ENCODE measurements at regions not wholly inside any gene's neighbourhood (a gene's known extent, or its start where the extent isn't known, plus 50 kb on each side); places are given as distances from the start of the nearest gene placed in this dataset.

DNA sequence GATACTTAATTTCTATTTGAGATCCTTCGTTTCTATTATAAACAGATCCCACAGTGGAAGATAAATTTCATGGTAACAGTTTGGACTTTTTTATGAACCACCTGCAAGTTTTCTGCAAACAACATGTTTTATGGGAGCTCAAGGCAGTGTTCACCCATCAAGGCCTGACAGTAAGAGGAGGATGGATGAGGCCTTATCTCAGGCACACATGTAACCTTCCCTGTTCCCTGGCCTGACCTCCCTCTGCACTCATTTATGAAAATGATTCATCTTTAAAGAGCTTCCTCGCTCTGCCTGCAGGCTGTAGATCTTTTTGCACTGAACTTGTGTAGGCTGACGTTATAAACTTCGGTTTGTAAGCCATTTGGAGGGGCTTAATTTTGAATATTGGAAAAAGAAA is 500.1 kb downstream of the GATA3 start:
- Histone ChIP-seq H3K36me3 (ENCODE audit: control insufficient read depth, insufficient read depth, low read length) (no peaks in the 10 kb centered on the region), H3K4me3 (ENCODE audit: insufficient read depth, low read depth, low read length) (no peak overlapping the region), H3K27me3 (ENCODE audit: control insufficient read depth, insufficient read depth, low read length) (no peaks in the 10 kb centered on the region), H2AFZ (replicated peaks; ENCODE audit: low read length, poor library complexity) (no peak overlapping the region), H3K79me1 (ENCODE audit: low read depth in 1 of 2, low read length in 2 of 2) (no peaks in the 10 kb centered on the region), H4K20me1 (ENCODE audit: insufficient read depth, low read length) (no peaks in the 10 kb centered on the region), H3K27ac (ENCODE audit: insufficient read depth, low read length) (no peak overlapping the region), H3K18ac (ENCODE audit: low read depth, low read length) (no peak overlapping the region), H3K4me1 (ENCODE audit: control insufficient read depth, insufficient read depth, low read length) (no peaks in the 10 kb centered on the region), H3K14ac (replicated peaks; ENCODE audit: low read depth, low read length) (no peak overlapping the region), H4K8ac (ENCODE audit: low read depth in 2 of 2, low read length in 2 of 2) (no peak overlapping the region), H3K9me1 (ENCODE audit: insufficient read depth, low read length) (no peaks in the 10 kb centered on the region), H3K9ac (ENCODE audit: low read depth, low read length) (no peak overlapping the region), H3K9me3 (ENCODE audit: control insufficient read depth, insufficient read depth, low read length) (peaks cover 15% of the 10 kb centered on the region; the same call in 1 of the 2 replicates), H2AK9ac (replicated peaks; ENCODE audit: low read depth, low read length, poor library complexity) (no peak overlapping the region), H2AK5ac (ENCODE audit: low read depth, low read length) (no peak overlapping the region), H3K4ac (ENCODE audit: low read depth, low read length) (no peak overlapping the region), H4K5ac (ENCODE audit: low read depth, low read length) (no peak overlapping the region), H2BK120ac (ENCODE audit: low read depth, low read length) (no peak overlapping the region), H2BK15ac (ENCODE audit: low read depth, low read length) (no peak overlapping the region), H3K56ac (ENCODE audit: extremely low read depth, insufficient read depth, low read length) (no peak overlapping the region), H3K23ac (ENCODE audit: low read depth, low read length) (no peak overlapping the region), H2BK20ac (ENCODE audit: low read depth, low read length) (no peak overlapping the region), H2BK5ac (ENCODE audit: low read depth, low read length, poor library complexity, severe bottlenecking) (no peak overlapping the region), H3K4me2 (ENCODE audit: low read depth, low read length) (no peak overlapping the region), H4K91ac (ENCODE audit: insufficient read depth, low read depth, low read length) (no peak overlapping the region)
- DNase-seq, result no peak
- ChIA-PET POLR2A (ENCODE audit: unreplicated experiment) (no interaction called here), CTCF (no interaction called here)
- intact Hi-C loops (cut with micrococcal nuclease), result no loop called here
- no peak for TF ChIP-seq CHD1 (IDR thresholded peaks at IDR 0.05; ENCODE audit: low read depth, low read length)
- TF ChIP-seq, protein P1, sequence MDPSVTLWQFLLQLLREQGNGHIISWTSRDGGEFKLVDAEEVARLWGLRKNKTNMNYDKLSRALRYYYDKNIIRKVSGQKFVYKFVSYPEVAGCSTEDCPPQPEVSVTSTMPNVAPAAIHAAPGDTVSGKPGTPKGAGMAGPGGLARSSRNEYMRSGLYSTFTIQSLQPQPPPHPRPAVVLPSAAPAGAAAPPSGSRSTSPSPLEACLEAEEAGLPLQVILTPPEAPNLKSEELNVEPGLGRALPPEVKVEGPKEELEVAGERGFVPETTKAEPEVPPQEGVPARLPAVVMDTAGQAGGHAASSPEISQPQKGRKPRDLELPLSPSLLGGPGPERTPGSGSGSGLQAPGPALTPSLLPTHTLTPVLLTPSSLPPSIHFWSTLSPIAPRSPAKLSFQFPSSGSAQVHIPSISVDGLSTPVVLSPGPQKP (IDR thresholded peaks at IDR 0.05; ENCODE audit: borderline replicate concordance, low read depth, low read length), result no peak
- no peak for TF ChIP-seq MAZ (IDR thresholded peaks at IDR 0.05; ENCODE audit: borderline replicate concordance, low read depth, low read length)
- no peak for TF ChIP-seq MAFK (IDR thresholded peaks at IDR 0.05; ENCODE audit: low read depth, low read length)
- TF ChIP-seq RCOR1 (IDR thresholded peaks at IDR 0.05; ENCODE audit: insufficient replicate concordance, low read length), result no peak
- TF ChIP-seq, protein P2, sequence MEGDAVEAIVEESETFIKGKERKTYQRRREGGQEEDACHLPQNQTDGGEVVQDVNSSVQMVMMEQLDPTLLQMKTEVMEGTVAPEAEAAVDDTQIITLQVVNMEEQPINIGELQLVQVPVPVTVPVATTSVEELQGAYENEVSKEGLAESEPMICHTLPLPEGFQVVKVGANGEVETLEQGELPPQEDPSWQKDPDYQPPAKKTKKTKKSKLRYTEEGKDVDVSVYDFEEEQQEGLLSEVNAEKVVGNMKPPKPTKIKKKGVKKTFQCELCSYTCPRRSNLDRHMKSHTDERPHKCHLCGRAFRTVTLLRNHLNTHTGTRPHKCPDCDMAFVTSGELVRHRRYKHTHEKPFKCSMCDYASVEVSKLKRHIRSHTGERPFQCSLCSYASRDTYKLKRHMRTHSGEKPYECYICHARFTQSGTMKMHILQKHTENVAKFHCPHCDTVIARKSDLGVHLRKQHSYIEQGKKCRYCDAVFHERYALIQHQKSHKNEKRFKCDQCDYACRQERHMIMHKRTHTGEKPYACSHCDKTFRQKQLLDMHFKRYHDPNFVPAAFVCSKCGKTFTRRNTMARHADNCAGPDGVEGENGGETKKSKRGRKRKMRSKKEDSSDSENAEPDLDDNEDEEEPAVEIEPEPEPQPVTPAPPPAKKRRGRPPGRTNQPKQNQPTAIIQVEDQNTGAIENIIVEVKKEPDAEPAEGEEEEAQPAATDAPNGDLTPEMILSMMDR (conservative IDR thresholded peaks at IDR 0.05; ENCODE audit: low read depth, low read length), result no peak
- TF ChIP-seq RFX5 (IDR thresholded peaks at IDR 0.05; ENCODE audit: low read depth, low read length), result no peak
- no peak for TF ChIP-seq NFE2L2 (IDR thresholded peaks at IDR 0.05; ENCODE audit: low read depth, low read length)
- no peak for TF ChIP-seq FOS (IDR thresholded peaks at IDR 0.05; ENCODE audit: low read depth, low read length)
- no peak for ATAC-seq (ENCODE audit: low read depth)
- dilution Hi-C loops (cut with HindIII; ENCODE audit: low sequenced_read_pairs, unreplicated experiment), result no loop called here
- no CpG with 5 or more reads among the region's 4 CpGs for WGBS, 2 experiments (ENCODE audit: extremely low coverage in 2 of 2, insufficient read length in 1 of 2)
- BruUV-seq (replicated peaks), result no TSS peak
- in situ Hi-C loops (cut with MboI; ENCODE audit: low sequenced_read_pairs), result no loop called here

Data from IMR-90 (cell line).